ENCODE measurements at regions not wholly inside any gene's neighbourhood (a gene's known extent, or its start where the extent isn't known, plus 50 kb on each side); places are given as distances from the start of the nearest gene placed in this dataset.

GRCh38 chr2:145230546-145230945 lies 710.6 kb upstream of the ZEB2 start:
- no peak for TF ChIP-seq ZNF70 (CRISPR knock-in tag; IDR thresholded peaks at IDR 0.05)
- TF ChIP-seq TCF4 (CRISPR knock-in tag; IDR thresholded peaks at IDR 0.05; ENCODE audit: borderline replicate concordance) = no peak
- no peak for TF ChIP-seq ZFP30 (CRISPR knock-in tag; IDR thresholded peaks at IDR 0.05)
- TF ChIP-seq ZNF565 (CRISPR knock-in tag; conservative IDR thresholded peaks at IDR 0.05; ENCODE audit: low read depth) = no peak
- no peak for TF ChIP-seq ARNTL (CRISPR knock-in tag; IDR thresholded peaks at IDR 0.05; ENCODE audit: borderline replicate concordance, low read depth)
- TF ChIP-seq OSR1 (CRISPR knock-in tag; IDR thresholded peaks at IDR 0.05) = no peak
- no peak for TF ChIP-seq PPARA (CRISPR knock-in tag; IDR thresholded peaks at IDR 0.05; ENCODE audit: borderline replicate concordance)
- TF ChIP-seq, protein P1, sequence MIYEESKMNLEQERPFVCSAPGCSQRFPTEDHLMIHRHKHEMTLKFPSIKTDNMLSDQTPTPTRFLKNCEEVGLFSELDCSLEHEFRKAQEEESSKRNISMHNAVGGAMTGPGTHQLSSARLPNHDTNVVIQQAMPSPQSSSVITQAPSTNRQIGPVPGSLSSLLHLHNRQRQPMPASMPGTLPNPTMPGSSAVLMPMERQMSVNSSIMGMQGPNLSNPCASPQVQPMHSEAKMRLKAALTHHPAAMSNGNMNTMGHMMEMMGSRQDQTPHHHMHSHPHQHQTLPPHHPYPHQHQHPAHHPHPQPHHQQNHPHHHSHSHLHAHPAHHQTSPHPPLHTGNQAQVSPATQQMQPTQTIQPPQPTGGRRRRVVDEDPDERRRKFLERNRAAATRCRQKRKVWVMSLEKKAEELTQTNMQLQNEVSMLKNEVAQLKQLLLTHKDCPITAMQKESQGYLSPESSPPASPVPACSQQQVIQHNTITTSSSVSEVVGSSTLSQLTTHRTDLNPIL (CRISPR knock-in tag; IDR thresholded peaks at IDR 0.05; ENCODE audit: low read depth) = no peak
- TF ChIP-seq, protein P2, sequence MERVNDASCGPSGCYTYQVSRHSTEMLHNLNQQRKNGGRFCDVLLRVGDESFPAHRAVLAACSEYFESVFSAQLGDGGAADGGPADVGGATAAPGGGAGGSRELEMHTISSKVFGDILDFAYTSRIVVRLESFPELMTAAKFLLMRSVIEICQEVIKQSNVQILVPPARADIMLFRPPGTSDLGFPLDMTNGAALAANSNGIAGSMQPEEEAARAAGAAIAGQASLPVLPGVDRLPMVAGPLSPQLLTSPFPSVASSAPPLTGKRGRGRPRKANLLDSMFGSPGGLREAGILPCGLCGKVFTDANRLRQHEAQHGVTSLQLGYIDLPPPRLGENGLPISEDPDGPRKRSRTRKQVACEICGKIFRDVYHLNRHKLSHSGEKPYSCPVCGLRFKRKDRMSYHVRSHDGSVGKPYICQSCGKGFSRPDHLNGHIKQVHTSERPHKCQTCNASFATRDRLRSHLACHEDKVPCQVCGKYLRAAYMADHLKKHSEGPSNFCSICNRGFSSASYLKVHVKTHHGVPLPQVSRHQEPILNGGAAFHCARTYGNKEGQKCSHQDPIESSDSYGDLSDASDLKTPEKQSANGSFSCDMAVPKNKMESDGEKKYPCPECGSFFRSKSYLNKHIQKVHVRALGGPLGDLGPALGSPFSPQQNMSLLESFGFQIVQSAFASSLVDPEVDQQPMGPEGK (CRISPR knock-in tag; IDR thresholded peaks at IDR 0.05; ENCODE audit: borderline replicate concordance) = no peak
- TF ChIP-seq ESRRG (CRISPR knock-in tag; IDR thresholded peaks at IDR 0.05) = no peak
- no peak for TF ChIP-seq TOX (CRISPR knock-in tag; IDR thresholded peaks at IDR 0.05; ENCODE audit: borderline replicate concordance)
- TF ChIP-seq, protein P3, sequence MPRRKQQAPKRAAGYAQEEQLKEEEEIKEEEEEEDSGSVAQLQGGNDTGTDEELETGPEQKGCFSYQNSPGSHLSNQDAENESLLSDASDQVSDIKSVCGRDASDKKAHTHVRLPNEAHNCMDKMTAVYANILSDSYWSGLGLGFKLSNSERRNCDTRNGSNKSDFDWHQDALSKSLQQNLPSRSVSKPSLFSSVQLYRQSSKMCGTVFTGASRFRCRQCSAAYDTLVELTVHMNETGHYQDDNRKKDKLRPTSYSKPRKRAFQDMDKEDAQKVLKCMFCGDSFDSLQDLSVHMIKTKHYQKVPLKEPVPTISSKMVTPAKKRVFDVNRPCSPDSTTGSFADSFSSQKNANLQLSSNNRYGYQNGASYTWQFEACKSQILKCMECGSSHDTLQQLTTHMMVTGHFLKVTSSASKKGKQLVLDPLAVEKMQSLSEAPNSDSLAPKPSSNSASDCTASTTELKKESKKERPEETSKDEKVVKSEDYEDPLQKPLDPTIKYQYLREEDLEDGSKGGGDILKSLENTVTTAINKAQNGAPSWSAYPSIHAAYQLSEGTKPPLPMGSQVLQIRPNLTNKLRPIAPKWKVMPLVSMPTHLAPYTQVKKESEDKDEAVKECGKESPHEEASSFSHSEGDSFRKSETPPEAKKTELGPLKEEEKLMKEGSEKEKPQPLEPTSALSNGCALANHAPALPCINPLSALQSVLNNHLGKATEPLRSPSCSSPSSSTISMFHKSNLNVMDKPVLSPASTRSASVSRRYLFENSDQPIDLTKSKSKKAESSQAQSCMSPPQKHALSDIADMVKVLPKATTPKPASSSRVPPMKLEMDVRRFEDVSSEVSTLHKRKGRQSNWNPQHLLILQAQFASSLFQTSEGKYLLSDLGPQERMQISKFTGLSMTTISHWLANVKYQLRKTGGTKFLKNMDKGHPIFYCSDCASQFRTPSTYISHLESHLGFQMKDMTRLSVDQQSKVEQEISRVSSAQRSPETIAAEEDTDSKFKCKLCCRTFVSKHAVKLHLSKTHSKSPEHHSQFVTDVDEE (CRISPR knock-in tag; IDR thresholded peaks at IDR 0.05) = no peak
- TF ChIP-seq BACH2 (CRISPR knock-in tag; IDR thresholded peaks at IDR 0.05; ENCODE audit: borderline replicate concordance) = no peak
- TF ChIP-seq ZNF8 (CRISPR knock-in tag; IDR thresholded peaks at IDR 0.05) = no peak
- no peak for TF ChIP-seq ZFP3 (CRISPR knock-in tag; IDR thresholded peaks at IDR 0.05)
- TF ChIP-seq GLIS3 (CRISPR knock-in tag; IDR thresholded peaks at IDR 0.05) = no peak
- no peak for TF ChIP-seq RARB (CRISPR knock-in tag; IDR thresholded peaks at IDR 0.05)
- no peak for ATAC-seq

- TF ChIP-seq ZNF8 (CRISPR knock-in tag; IDR thresholded peaks at IDR 0.05) (no peak), RARB (CRISPR knock-in tag; IDR thresholded peaks at IDR 0.05) (no peak), TCF4 (CRISPR knock-in tag; IDR thresholded peaks at IDR 0.05; ENCODE audit: borderline replicate concordance) (peak; percentile 72), ZNF565 (CRISPR knock-in tag; conservative IDR thresholded peaks at IDR 0.05; ENCODE audit: low read depth) (no peak), CSRNP3 (CRISPR knock-in tag; IDR thresholded peaks at IDR 0.05) (no peak), TOX (CRISPR knock-in tag; IDR thresholded peaks at IDR 0.05; ENCODE audit: borderline replicate concordance) (no peak), ARNTL (CRISPR knock-in tag; IDR thresholded peaks at IDR 0.05; ENCODE audit: borderline replicate concordance, low read depth) (no peak), ZC3H10 (CRISPR knock-in tag; IDR thresholded peaks at IDR 0.05) (no peak), ISL1 (CRISPR knock-in tag; IDR thresholded peaks at IDR 0.05) (peak; percentile 44; the same call in 1 of the 2 replicates), ZFP3 (CRISPR knock-in tag; IDR thresholded peaks at IDR 0.05) (no peak)
- TF ChIP-seq, protein P1 (CRISPR knock-in tag; IDR thresholded peaks at IDR 0.05; ENCODE audit: low read depth) = no peak
Measured at GRCh38 chr2:145228506-145228905, 708.6 kb upstream of the ZEB2 start.

GRCh38 chr2:145226901-145227300 lies 707.0 kb upstream of the ZEB2 start:
- ATAC-seq = no peak
- TF ChIP-seq, protein P4, sequence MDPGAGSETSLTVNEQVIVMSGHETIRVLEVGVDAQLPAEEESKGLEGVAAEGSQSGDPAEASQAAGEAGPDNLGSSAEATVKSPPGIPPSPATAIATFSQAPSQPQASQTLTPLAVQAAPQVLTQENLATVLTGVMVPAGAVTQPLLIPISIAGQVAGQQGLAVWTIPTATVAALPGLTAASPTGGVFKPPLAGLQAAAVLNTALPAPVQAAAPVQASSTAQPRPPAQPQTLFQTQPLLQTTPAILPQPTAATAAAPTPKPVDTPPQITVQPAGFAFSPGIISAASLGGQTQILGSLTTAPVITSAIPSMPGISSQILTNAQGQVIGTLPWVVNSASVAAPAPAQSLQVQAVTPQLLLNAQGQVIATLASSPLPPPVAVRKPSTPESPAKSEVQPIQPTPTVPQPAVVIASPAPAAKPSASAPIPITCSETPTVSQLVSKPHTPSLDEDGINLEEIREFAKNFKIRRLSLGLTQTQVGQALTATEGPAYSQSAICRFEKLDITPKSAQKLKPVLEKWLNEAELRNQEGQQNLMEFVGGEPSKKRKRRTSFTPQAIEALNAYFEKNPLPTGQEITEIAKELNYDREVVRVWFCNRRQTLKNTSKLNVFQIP (CRISPR knock-in tag; IDR thresholded peaks at IDR 0.05; ENCODE audit: borderline replicate concordance, low read depth) = no peak
- TF ChIP-seq ISL1 (CRISPR knock-in tag; IDR thresholded peaks at IDR 0.05) = no peak

More at GRCh38 chr2:145228506-145228905, 708.6 kb upstream of the ZEB2 start:
- ATAC-seq = peak; percentile 75
